ENCODE measurements at regions not wholly inside any gene's neighbourhood (a gene's known extent, or its start where the extent isn't known, plus 50 kb on each side); places are given as distances from the start of the nearest gene placed in this dataset.

DNA sequence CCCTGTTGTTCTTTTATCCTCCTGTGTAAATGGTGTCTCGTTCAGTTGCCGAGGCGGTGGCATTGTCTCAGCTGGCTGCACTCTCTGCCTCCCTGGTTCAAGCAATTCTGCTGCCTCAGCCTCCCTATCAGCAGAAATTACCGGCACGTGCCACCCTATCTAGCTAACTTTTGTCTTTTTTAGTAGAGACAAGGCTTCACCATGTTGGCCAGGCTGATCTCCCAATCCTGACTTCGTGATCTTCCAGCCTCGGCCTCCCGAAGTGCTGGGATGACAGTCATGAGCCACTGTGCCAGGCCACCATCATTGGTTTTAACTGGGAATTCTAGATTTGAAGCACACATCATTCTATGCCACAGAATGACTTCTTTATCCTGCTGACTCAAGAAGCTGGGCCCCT lies 175.3 kb upstream of the ALG10B start:
- no peak for DNase-seq

DNA sequence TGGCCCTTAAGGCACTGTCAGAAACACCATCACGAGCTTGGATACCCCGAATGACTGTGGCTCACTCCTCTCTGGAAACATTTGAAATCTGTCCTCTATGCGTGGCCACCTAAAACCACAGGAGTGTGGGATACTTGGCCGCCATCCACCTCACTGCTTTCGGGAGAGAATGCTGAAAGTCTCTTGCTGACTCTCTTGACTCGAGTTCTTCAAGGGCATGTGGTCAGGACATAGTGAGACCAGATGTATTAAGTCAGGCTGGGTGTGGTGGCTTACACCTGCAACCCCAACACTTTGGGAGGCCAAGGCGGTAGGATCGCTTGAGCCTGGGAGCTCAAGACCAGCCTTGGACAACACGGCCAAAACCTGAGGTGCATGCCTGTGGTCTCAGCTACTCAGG lies 174.7 kb upstream of the ALG10B start:
- DNase-seq = no peak

- DNase-seq = no peak
Measured at GRCh38 chr12:38142974-38143373, 173.6 kb upstream of the ALG10B start.

GRCh38 chr12:38144049-38144448 lies 172.5 kb upstream of the ALG10B start:
- no peak for DNase-seq

DNA sequence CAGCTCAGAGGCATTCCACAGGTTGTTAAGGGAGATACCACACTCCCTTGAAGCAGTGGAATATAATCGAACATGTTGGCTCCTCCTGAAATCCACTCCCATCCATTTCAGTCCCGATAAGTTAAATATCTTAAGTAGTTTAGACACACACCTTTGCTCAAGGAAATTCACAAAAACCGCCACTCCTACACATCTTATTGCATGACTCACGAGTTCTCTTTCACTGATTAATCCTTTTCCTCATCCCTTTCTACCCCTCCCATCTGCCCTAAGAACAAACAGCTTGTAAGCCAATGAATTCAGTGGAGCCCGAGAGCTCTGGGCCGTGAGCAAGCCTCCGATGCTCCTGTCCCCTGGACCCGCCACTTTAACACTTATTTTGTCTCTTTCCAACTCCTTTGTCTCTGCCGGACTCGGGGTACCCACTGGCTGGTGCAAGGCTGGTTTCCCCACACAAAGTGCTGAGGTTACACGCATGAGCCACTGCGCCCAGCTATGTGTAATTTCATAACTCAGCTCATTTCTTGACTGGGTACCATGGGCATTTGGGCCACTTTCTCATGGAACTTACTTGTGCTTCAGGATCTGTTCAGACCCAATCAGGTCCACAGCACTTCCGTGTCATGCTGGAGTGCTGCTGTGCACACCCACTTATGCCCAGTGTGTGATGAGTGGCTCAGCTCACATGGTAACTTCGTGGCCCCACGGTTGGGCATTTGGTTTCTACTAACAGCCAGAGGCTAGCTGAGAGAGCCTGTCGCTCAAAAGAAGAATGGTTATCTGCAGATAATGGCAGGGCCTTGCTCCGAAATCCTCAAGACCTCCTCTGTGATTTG lies 171.8 kb upstream of the ALG10B start:
- DNase-seq = no peak

GRCh38 chr12:38149395-38150073 lies 167.0 kb upstream of the ALG10B start:
- no peak for DNase-seq

DNA sequence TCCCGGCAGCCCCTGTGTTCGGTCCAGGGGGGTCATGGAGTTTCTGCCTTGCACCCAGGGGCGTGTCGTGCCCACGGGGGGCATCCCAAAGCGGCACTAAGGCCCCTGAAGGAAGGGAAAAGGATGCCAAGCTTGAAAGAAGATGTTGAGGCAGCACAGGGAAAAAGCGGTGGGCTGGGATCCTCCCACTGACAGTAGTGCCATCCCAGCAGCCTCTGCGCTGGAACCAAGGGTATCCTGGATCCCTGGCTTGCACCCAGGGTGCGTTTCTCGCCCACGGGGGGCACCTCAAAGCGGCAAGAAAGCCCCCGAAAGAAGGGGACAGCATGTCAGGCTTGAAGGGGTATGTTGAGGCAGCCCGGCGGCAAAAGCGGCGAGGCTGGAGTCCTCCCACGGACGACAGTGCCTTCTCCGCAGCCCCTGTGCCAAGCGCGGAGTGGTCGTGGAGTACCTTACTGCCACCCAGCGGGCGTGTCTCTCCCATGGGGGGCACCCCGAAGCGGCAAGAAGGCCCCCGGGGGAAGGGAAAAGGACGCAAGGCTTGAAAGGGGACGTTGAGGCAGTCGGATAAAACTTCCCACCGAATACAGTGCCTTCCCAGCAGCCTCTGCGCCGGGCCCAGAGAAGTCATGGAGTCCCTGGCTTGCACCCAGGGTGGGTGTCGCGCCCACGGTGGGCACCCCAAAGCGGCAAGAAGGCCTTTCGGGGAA lies 164.4 kb upstream of the ALG10B start:
- no peak for DNase-seq

- no peak for DNase-seq
Measured at GRCh38 chr12:38152816-38153736, 163.5 kb upstream of the ALG10B start.

DNA sequence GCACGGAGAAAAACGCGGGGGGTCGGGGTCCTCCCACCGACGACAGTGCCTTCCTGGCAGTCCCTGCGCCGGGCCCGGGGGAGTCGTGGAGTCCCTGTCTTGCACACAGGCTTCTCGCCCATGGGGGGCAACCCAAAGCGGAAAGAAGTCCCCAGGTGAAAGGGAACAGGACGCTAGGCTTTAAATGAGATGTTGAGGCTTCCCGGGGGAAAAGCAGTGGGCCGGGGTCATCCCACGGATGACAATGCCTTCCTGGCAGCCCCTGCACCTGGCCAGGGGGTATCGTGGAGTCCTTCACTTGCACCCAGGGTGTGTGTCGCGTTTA lies 162.9 kb upstream of the ALG10B start:
- no peak for DNase-seq

- DNase-seq = no peak
Measured at GRCh38 chr12:38154096-38155019, 162.2 kb upstream of the ALG10B start.

- DNase-seq = no peak
Measured at GRCh38 chr12:38155020-38155395, 161.6 kb upstream of the ALG10B start.

DNA sequence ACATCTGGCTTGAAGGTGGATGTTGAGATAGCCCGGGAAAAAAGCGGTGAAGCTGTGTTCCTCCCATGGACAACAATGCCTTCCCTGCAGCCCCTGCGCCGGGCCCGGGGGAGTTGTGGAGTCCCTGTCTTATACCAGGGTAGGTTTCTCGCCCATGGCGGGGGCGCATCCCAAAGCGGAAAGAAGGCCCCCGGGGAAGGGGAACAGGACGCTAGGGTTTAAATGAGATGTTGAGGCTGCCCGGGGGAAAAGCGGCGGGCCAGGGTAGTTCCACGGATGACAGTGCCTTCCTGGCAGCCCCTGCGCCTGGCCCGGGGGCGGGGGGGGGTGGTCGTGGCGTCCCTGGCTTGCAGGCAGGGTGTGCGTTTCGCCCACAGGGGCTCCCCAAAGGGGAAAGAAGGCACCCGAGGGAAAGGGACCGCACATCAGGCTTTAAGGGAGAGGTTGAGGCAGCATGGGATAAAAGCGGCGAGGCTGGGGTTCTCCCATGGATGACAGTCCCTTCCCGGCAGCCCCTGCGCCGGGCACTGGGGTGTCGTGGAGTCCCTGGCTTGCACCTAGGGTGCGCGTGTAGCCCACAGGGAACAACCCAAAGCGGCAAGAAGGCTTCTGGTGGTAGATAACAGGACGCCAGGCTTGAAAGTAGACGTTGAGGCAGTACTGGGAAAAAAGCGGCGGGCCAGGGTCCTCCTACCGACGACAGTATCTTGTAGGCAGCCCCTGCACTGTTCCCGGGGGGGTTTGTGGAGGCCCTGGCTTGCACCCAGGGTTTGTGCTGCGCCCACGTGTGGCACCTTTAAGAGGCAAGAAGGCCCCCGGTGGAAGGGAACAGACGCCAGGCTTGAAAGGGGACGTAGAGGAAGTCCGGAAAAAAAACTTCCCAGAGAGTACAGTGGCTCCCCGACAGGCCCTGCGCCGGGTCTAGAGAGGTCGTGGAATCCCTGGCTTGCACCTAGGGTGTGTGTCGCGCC lies 160.8 kb upstream of the ALG10B start:
- DNase-seq = no peak

DNA sequence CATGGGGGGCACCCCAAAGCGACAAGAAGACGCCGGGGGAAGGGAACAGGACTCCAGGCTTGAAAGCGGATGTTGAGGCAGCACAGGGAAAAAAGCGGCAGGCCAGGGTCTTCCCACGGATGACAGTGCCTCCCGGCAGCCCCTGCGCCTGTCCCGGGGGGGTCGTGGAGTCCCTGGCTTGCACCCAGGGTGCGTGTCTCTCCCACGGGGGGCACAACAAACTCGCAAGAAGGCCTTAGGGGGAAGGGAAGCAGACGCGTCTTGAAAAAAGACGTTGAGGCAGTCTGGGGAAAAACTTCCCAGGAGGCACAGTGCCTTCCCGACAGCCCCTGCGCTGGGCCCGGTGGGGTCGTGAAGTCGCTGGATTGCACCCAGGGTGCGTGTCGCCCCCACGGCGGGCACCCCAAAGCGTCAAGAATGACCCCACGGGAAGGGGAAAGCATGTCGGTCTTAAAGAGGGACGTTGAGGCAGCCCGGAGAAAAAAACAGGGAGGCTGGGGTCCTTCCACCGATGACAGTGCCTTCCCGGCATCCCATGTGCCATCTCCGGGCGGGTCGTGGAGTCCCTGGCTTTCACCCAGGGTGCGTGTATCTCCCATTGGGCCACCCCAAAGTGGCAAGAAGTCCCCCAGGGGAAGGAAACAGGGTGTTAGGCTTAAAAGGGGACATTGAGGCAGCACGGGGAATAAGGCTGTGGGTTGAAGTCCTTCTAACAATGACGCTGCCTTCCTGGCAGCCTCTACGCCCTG lies 159.9 kb upstream of the ALG10B start:
- no peak for DNase-seq

DNA sequence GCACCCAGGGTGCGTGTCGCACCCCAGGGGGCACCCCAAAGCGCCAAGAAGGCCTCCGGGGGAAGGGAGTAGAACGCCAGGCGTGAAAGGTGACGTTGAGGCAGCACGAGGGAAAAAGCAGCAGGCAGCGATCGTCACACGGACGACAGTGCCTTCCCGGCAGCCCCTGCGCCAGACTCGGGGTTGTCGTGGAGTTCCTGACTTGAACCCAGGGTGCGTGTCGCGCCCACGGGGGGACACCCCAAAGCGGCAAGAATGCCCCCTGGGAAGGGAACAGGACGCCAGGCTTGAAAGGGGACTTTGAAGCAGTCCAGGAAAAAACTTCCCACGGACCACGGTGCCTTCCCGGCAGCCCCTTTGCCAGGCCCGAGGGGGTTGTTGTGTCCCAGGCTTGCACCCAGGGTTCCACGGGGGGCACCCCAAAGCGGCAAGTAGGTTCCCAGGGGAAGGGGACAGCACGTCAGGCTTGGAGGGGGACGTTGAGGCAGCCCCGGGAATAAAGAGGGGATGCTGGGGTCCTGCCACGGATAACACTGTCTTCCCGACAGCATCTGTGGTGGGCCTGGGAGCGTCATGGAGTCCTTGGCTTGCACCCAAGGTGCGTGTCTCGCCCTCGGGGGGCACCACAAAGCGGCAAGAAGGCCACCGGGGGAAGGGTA lies 159.2 kb upstream of the ALG10B start:
- no peak for DNase-seq

GRCh38 chr12:38157933-38158401 lies 158.6 kb upstream of the ALG10B start:
- DNase-seq = no peak

DNA sequence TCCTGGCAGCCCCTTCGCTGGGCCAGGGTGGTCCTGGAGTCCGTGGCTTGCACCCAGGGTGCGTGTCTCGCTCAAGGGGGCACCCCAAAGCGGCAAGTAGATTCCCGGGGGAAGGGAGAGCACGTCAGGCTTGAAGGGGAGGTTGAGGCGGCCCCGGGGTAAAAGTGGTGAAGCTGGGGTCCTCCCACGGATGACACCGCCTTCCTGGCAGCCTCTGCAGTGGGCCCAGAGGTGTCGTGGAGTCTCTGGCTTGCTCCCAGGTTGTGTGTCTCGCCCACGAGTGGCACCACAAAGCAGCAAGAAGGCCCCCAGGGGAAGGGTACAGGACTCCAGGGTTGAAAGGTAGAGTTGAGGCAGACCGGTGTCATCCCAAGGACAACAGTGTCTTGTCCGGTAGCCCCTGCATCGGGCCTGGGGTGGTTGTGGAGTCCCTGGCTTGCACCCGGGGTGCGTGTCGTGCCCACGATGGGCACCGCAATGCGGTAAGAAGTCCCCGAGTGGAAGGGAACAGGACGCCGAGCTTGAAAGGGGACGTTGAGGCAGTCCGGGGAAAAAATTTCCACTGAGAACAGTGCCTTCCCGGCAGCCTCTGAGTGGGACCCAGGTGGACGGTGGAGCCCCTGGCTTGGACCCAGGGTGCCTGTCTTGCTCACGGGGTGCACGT lies 158.0 kb upstream of the ALG10B start:
- no peak for DNase-seq

DNA sequence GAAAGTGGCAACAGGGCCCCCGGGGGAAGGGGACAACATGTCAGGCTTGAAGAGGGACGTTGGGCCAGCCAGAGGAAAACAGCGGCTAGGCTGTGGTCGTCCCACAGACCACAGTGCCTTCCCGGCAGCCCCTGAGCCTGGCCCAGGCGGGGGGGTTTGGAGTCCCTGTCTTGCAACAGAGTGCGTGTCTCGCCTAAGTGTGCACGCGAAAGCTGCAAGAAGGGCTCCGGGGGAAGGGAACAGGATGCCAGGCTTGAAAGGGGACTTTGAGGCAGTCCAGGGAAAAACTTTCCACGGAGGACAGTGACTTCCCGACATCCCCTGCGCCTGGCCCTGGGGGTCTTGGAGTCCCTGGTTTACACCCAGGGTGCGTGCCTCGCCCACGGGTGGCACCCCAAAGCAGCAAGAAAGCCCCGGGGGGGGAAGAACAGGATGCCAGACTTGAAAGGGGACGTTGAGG lies 157.5 kb upstream of the ALG10B start:
- DNase-seq = no peak

DNA sequence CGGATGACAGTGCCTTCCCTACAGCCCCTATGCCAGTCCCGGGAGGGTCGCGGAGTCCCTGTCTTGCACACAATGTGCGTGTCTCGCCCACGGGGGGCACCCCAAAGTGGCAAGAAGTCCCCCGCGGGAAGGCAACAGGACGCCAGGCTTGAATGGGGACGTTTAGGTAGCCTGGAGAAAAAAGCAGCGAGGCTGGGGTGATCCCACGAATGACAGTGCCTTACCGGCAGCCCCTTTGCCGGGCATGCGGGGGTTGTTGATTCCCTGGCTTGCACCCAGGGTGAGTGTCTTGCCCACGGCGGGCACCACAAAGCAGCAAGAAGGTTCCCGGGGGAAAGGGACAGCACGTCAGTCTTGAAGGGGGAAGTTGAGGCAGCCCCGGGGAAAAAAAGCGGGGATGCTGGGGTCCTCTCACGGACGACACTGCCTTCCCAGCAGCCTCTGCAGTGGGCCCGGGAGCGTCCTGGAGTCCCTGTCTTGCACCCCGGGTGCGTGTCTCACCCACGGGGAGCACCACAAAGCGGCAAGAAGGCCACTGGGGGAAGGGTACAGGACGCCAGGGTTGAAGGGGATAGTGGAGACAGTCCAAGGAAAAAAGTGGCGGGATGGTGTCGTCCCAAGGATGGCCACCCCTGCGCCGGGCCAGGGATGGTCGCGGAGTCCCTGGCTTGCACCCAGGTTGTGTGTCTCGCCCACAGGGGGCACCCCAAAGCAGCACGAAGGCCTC lies 156.8 kb upstream of the ALG10B start:
- no peak for DNase-seq
